T-cell (primary cell): ENCODE measurements at regions not wholly inside any gene's neighbourhood (a gene's known extent, or its start where the extent isn't known, plus 50 kb on each side); places are given as distances from the start of the nearest gene placed in this dataset.
"Not testable (repeated sequence)": the region's sequence is repeated elsewhere in the genome, so short reads cannot be mapped to it uniquely, and the experiment has no call there.

Source experiments
- ATAC-seq, 4 experiments: fragments of 200-7000 bp in 3 of 4; fragments of 150-1000 bp in 1 of 4; cut with Tn5 transposase; replicated peaks in 1 of 4; 1 replicate in 3 of 4; 2 replicates in 1 of 4; pipeline ENCODE4 v1.10.0; 2021; ENCODE audit warnings: moderate library complexity in 3 of 4, mild to moderate bottlenecking in 2 of 4, moderate number of reproducible peaks in 1 of 4
- CTCF ChIA-PET, 2 donors: fragments of 300-600 bp; sonication (Branson Sonifier 250); formaldehyde crosslinking; loops; one replicate each; lab custom pipeline; 2022; ENCODE audit warnings: antibody characterized with exemption in 2 of 2; lab: Charles Lee
- POLR2A ChIA-PET, 2 donors: fragments of 300-600 bp; sonication (Branson Sonifier 250); formaldehyde crosslinking; loops; one replicate each; lab custom pipeline; 2022; ENCODE audit warnings: antibody characterized with exemption in 2 of 2; lab: Charles Lee
- DNase-seq, 35 experiments: peaks; one replicate each; pipeline versions ENCODE4 v3.0.0 to v3.0.0-alpha.2; 2013 to 2023
- H3K27ac ChIP-seq: one replicate; pipeline ENCODE4 v1.5.1; 2013; ENCODE audit warnings: low read length
- H3K27me3 ChIP-seq, 2 experiments: replicated peaks in 1 of 2; 1 replicate in 1 of 2; 2 replicates in 1 of 2; pipeline versions ENCODE4 v1.6.1 to v1.7.0; 2013; ENCODE audit warnings: low read length in 1 of 2, mixed read lengths in 1 of 2; ENCODE audit not compliant: control insufficient read depth in 2 of 2, insufficient read depth in 2 of 2; ENCODE audit errors: extremely low read depth in 1 of 2
- H3K36me3 ChIP-seq, 2 donors: 1 replicate in 1 of 2; 2 replicates in 1 of 2; pipeline versions ENCODE4 v1.6.1 to v1.7.0; 2013; ENCODE audit warnings: low read length in 1 of 2; ENCODE audit not compliant: control insufficient read depth in 2 of 2, insufficient read depth in 1 of 2; ENCODE audit errors: extremely low read depth in 1 of 2
- H3K4me1 ChIP-seq, 2 experiments: 1 replicate in 1 of 2; 2 replicates in 1 of 2; pipeline versions ENCODE4 v1.6.1 to v1.7.0; 2013; ENCODE audit warnings: low read length in 2 of 2, mixed read lengths in 1 of 2; ENCODE audit not compliant: insufficient read depth in 2 of 2, control insufficient read depth in 1 of 2; ENCODE audit errors: extremely low read depth in 1 of 2
- H3K4me3 ChIP-seq, 2 donors: 1 replicate in 1 of 2; 2 replicates in 1 of 2; pipeline versions ENCODE4 v1.5.1 to v1.7.0; 2013; ENCODE audit warnings: mild to moderate bottlenecking in 2 of 2, low read length in 1 of 2, moderate library complexity in 1 of 2; ENCODE audit not compliant: control insufficient read depth in 1 of 2; ENCODE audit errors: extremely low read depth in 1 of 2
- H3K9me3 ChIP-seq: 2 replicates; pipeline ENCODE4 v1.7.0; 2013
- H3K27ac Mint-ChIP-seq, 2 donors: one replicate each; pipeline ENCODE4 v1.8.0; 2020 to 2021; ENCODE audit warnings: mild to moderate bottlenecking in 2 of 2, mixed read lengths in 2 of 2
- H3K27me3 Mint-ChIP-seq, 2 donors: one replicate each; pipeline ENCODE4 v1.8.0; 2021 to 2022; ENCODE audit warnings: mixed read lengths in 2 of 2
- H3K36me3 Mint-ChIP-seq: one replicate; pipeline ENCODE4 v1.8.0; 2021; ENCODE audit warnings: mixed read lengths
- H3K4me1 Mint-ChIP-seq, 3 donors: one replicate each; pipeline ENCODE4 v1.8.0; 2020 to 2022; ENCODE audit warnings: mixed read lengths in 3 of 3, mild to moderate bottlenecking in 1 of 3
- H3K4me3 Mint-ChIP-seq, 3 donors: one replicate each; pipeline ENCODE4 v1.8.0; 2020 to 2022; ENCODE audit warnings: mild to moderate bottlenecking in 3 of 3, mixed read lengths in 3 of 3, moderate library complexity in 3 of 3
- H3K9me3 Mint-ChIP-seq, 3 donors: one replicate each; pipeline ENCODE4 v1.8.0; 2020 to 2022; ENCODE audit warnings: mixed read lengths in 3 of 3
- WGBS: methylation state at CpG from one replicate; pipeline ENCODE4 v1.1.5; 2013; ENCODE audit warnings: missing lambda C conversion rate; ENCODE audit not compliant: insufficient coverage; 5-methylcytosine and 5-hydroxymethylcytosine counted together

- H3K4me3 Mint-ChIP-seq: not testable (repeated sequence)
Observed at GRCh38 chr2:118369521-118369920, 281.2 kb downstream of the INSIG2 start.

GRCh38 chr2:118363604-118364003, 275.3 kb downstream of the INSIG2 start:
- no peaks in the 10 kb centered on the region for H3K9me3 ChIP-seq
- ChIA-PET POLR2A (interaction anchor here in 1 of 2 donors (0.6 kb wide), 1 partner anchor 317 kb away, joined by 4 read pairs; no protein-coding TSS in a partner anchor), CTCF (no interaction called here)
- no peaks in the 10 kb centered on the region for H3K36me3 Mint-ChIP-seq
- no peak overlapping the region for H3K27ac Mint-ChIP-seq
- no peak overlapping the region for H3K27ac ChIP-seq
- H3K9me3 Mint-ChIP-seq: no peaks in the 10 kb centered on the region
- no peak overlapping the region for H3K4me3 Mint-ChIP-seq
- no peaks in the 10 kb centered on the region for H3K4me1 ChIP-seq
- DNase-seq (no peak), ATAC-seq (no peak)
- WGBS: no CpG with 5 or more reads among the region's 2 CpGs
- no peak overlapping the region for H3K4me3 ChIP-seq
- no peaks in the 10 kb centered on the region for H3K36me3 ChIP-seq
- H3K27me3 ChIP-seq: no peaks in the 10 kb centered on the region
- H3K27me3 Mint-ChIP-seq: peaks cover 16% of the 10 kb centered on the region in 2 donors
- H3K4me1 Mint-ChIP-seq: no peaks in the 10 kb centered on the region

More at GRCh38 chr2:118369521-118369920, 281.2 kb downstream of the INSIG2 start:
- H3K4me1 ChIP-seq, H3K4me3 ChIP-seq, H3K27me3 ChIP-seq, H3K4me1 Mint-ChIP-seq, DNase-seq, H3K27ac Mint-ChIP-seq, H3K27ac ChIP-seq, H3K9me3 ChIP-seq, ATAC-seq, H3K36me3 Mint-ChIP-seq, CTCF ChIA-PET, H3K36me3 ChIP-seq, H3K9me3 Mint-ChIP-seq: not testable (repeated sequence)
- 67% methylated on average over 5 of the region's 7 CpGs for WGBS
- peaks cover 21 to 31% of the 10 kb centered on the region in 2 donors for H3K27me3 Mint-ChIP-seq
- POLR2A ChIA-PET: interaction anchor here in 1 of 2 donors (0.6 kb wide), 1 partner anchor 319 kb away, joined by 7 read pairs; no protein-coding TSS in a partner anchor

- no peak for ATAC-seq
- no peak overlapping the region for H3K27ac Mint-ChIP-seq
Observed at GRCh38 chr2:118356051-118356450, 267.8 kb downstream of the INSIG2 start.

GRCh38 chr2:118351796-118352195, 263.5 kb downstream of the INSIG2 start:
- H3K4me3 Mint-ChIP-seq: no peak overlapping the region
- H3K4me1 Mint-ChIP-seq: no peaks in the 10 kb centered on the region
- no peaks in the 10 kb centered on the region for H3K9me3 Mint-ChIP-seq
- H3K27ac Mint-ChIP-seq: no peak overlapping the region
- H3K36me3 Mint-ChIP-seq: no peaks in the 10 kb centered on the region
- Histone ChIP-seq H3K27me3 (no peaks in the 10 kb centered on the region), H3K9me3 (no peaks in the 10 kb centered on the region), H3K4me1 (no peaks in the 10 kb centered on the region), H3K27ac (no peak overlapping the region), H3K36me3 (no peaks in the 10 kb centered on the region), H3K4me3 (no peak overlapping the region)
- ATAC-seq: no peak
- 83% methylated on average over 2 of the region's 2 CpGs for WGBS
- no peak for DNase-seq
- CTCF ChIA-PET: no interaction called here
- H3K27me3 Mint-ChIP-seq: peaks cover 13 to 22% of the 10 kb centered on the region in 2 donors
- POLR2A ChIA-PET: no interaction called here

More at GRCh38 chr2:118356051-118356450, 267.8 kb downstream of the INSIG2 start:
- H3K36me3 ChIP-seq: no peaks in the 10 kb centered on the region
- H3K4me1 Mint-ChIP-seq: no peaks in the 10 kb centered on the region
- H3K36me3 Mint-ChIP-seq: no peaks in the 10 kb centered on the region
- peaks cover 4 to 8% of the 10 kb centered on the region in 2 donors for H3K27me3 Mint-ChIP-seq
- H3K27ac ChIP-seq: no peak overlapping the region
- H3K4me3 ChIP-seq: no peak overlapping the region
- no CpG with 5 or more reads among the region's 1 CpG for WGBS
- CTCF ChIA-PET: no interaction called here
- no peak for DNase-seq
- no peaks in the 10 kb centered on the region for H3K9me3 ChIP-seq
- H3K9me3 Mint-ChIP-seq: peaks cover 0 to 2% (median 0%) of the 10 kb centered on the region in 3 donors
- no peak overlapping the region for H3K4me3 Mint-ChIP-seq
- POLR2A ChIA-PET: no interaction called here
- H3K27me3 ChIP-seq: no peaks in the 10 kb centered on the region
- H3K4me1 ChIP-seq: no peaks in the 10 kb centered on the region

- Histone ChIP-seq H3K36me3 (no peaks in the 10 kb centered on the region), H3K27me3 (no peaks in the 10 kb centered on the region), H3K4me1 (no peaks in the 10 kb centered on the region), H3K4me3 (no peak overlapping the region), H3K9me3 (no peaks in the 10 kb centered on the region), H3K27ac (no peak overlapping the region)
- DNase-seq (no peak), ATAC-seq (no peak)
- ChIA-PET CTCF (interaction anchor here in 1 of 2 donors (1.1 kb wide), 1 partner anchor 304 kb away, joined by 3 read pairs; no protein-coding TSS in a partner anchor), POLR2A (no interaction called here)
- Mint-ChIP-seq H3K36me3 (no peaks in the 10 kb centered on the region), H3K27me3 (peaks cover 13 to 28% of the 10 kb centered on the region in 2 donors), H3K27ac (no peak overlapping the region), H3K4me3 (no peak overlapping the region), H3K9me3 (no peaks in the 10 kb centered on the region), H3K4me1 (no peaks in the 10 kb centered on the region)
- no CpG with 5 or more reads among the region's 1 CpG for WGBS
Observed at GRCh38 chr2:118350621-118351020, 262.4 kb downstream of the INSIG2 start.

GRCh38 chr2:118349365-118349764, 261.1 kb downstream of the INSIG2 start:
- Mint-ChIP-seq H3K4me1 (no peaks in the 10 kb centered on the region), H3K4me3 (no peak overlapping the region), H3K9me3 (no peaks in the 10 kb centered on the region), H3K36me3 (no peaks in the 10 kb centered on the region), H3K27me3 (peaks cover 18 to 33% of the 10 kb centered on the region in 2 donors), H3K27ac (no peak overlapping the region)
- 50% methylated on average over 1 of the region's 2 CpGs for WGBS
- ChIA-PET POLR2A (no interaction called here), CTCF (interaction anchor here in 1 of 2 donors (0.6 kb wide), 1 partner anchor 418 kb away, joined by 4 read pairs; no protein-coding TSS in a partner anchor)
- Histone ChIP-seq H3K4me3 (no peak overlapping the region), H3K36me3 (no peaks in the 10 kb centered on the region), H3K9me3 (no peaks in the 10 kb centered on the region), H3K4me1 (no peaks in the 10 kb centered on the region), H3K27ac (no peak overlapping the region), H3K27me3 (peaks cover 0 to 2% of the 10 kb centered on the region in 2 experiments)
- ATAC-seq: no peak
- no peak for DNase-seq
